ENCODE measurements at regions not wholly inside any gene's neighbourhood (a gene's known extent, or its start where the extent isn't known, plus 50 kb on each side); places are given as distances from the start of the nearest gene placed in this dataset.
"Not testable (repeated sequence)": the region's sequence is repeated elsewhere in the genome, so short reads cannot be mapped to it uniquely, and the experiment has no call there.

GRCh38 chr15:20248434-20248833 is 293.2 kb downstream of the GOLGA6L6 start:
- no CpG with 5 or more reads among the region's 4 CpGs for WGBS (ENCODE audit: extremely low coverage, insufficient coverage, low lambda C conversion rate)
- not testable (repeated sequence) for H3K27ac ChIP-seq (ENCODE audit: low read depth, low read length)

GRCh38 chr15:20247137-20247536 is 294.5 kb downstream of the GOLGA6L6 start:
- not testable (repeated sequence) for H3K27me3 ChIP-seq (ENCODE audit: insufficient read depth, low read length, poor library complexity); H3K79me1 ChIP-seq (ENCODE audit: low read length); H2BK120ac ChIP-seq (ENCODE audit: low read depth, low read length); H3K4me1 ChIP-seq (ENCODE audit: control insufficient read depth, low read depth, low read length); H2AK5ac ChIP-seq (ENCODE audit: low read length); H3K4me3 ChIP-seq (ENCODE audit: low read length); H3K9ac ChIP-seq (ENCODE audit: low read length); H3K36me3 ChIP-seq (ENCODE audit: control insufficient read depth, insufficient read depth, low read length); H3K23ac ChIP-seq (ENCODE audit: low read length); H3K79me2 ChIP-seq (ENCODE audit: control insufficient read depth, insufficient read depth, low read length); DNase-seq; H2BK5ac ChIP-seq (ENCODE audit: low read length); H3K56ac ChIP-seq (ENCODE audit: low read length); H3K18ac ChIP-seq (ENCODE audit: low read length); H3K27ac ChIP-seq (ENCODE audit: low read depth, low read length); H4K8ac ChIP-seq (ENCODE audit: low read depth, low read length); H2BK15ac ChIP-seq (replicated peaks; ENCODE audit: low read depth); H3K4me2 ChIP-seq (ENCODE audit: low read length); H4K5ac ChIP-seq (ENCODE audit: low read length); H3K4ac ChIP-seq (ENCODE audit: low read depth, low read length)
- WGBS (ENCODE audit: extremely low coverage, insufficient coverage, low lambda C conversion rate), result no CpG with 5 or more reads among the region's 6 CpGs

More at GRCh38 chr15:20248434-20248833, 293.2 kb downstream of the GOLGA6L6 start:
- H3K36me3 ChIP-seq (ENCODE audit: control insufficient read depth, insufficient read depth, low read length); H3K4me3 ChIP-seq (ENCODE audit: low read length); H4K5ac ChIP-seq (ENCODE audit: low read length); H2BK15ac ChIP-seq (replicated peaks; ENCODE audit: low read depth); H2BK5ac ChIP-seq (ENCODE audit: low read length); H2BK120ac ChIP-seq (ENCODE audit: low read depth, low read length); H3K79me2 ChIP-seq (ENCODE audit: control insufficient read depth, insufficient read depth, low read length); H3K56ac ChIP-seq (ENCODE audit: low read length); H3K4ac ChIP-seq (ENCODE audit: low read depth, low read length); H3K4me1 ChIP-seq (ENCODE audit: control insufficient read depth, low read depth, low read length); H3K4me2 ChIP-seq (ENCODE audit: low read length); H3K18ac ChIP-seq (ENCODE audit: low read length); H4K8ac ChIP-seq (ENCODE audit: low read depth, low read length); DNase-seq; H3K27me3 ChIP-seq (ENCODE audit: insufficient read depth, low read length, poor library complexity); H3K9ac ChIP-seq (ENCODE audit: low read length); H2AK5ac ChIP-seq (ENCODE audit: low read length); H3K79me1 ChIP-seq (ENCODE audit: low read length); H3K23ac ChIP-seq (ENCODE audit: low read length): not testable (repeated sequence)

GRCh38 chr15:20246624-20247023 is 295.0 kb downstream of the GOLGA6L6 start:
- H3K36me3 ChIP-seq (ENCODE audit: control insufficient read depth, insufficient read depth, low read length); H3K79me1 ChIP-seq (ENCODE audit: low read length); H4K5ac ChIP-seq (ENCODE audit: low read length); DNase-seq; H2BK120ac ChIP-seq (ENCODE audit: low read depth, low read length); H2AK5ac ChIP-seq (ENCODE audit: low read length); H3K23ac ChIP-seq (ENCODE audit: low read length); H2BK5ac ChIP-seq (ENCODE audit: low read length); H3K27ac ChIP-seq (ENCODE audit: low read depth, low read length); H3K56ac ChIP-seq (ENCODE audit: low read length); H2BK15ac ChIP-seq (replicated peaks; ENCODE audit: low read depth); H3K4me1 ChIP-seq (ENCODE audit: control insufficient read depth, low read depth, low read length); H3K4ac ChIP-seq (ENCODE audit: low read depth, low read length); H3K27me3 ChIP-seq (ENCODE audit: insufficient read depth, low read length, poor library complexity); H3K79me2 ChIP-seq (ENCODE audit: control insufficient read depth, insufficient read depth, low read length); H3K4me3 ChIP-seq (ENCODE audit: low read length); H3K9ac ChIP-seq (ENCODE audit: low read length); H3K18ac ChIP-seq (ENCODE audit: low read length); H4K8ac ChIP-seq (ENCODE audit: low read depth, low read length); H3K4me2 ChIP-seq (ENCODE audit: low read length): not testable (repeated sequence)
- no CpG with 5 or more reads among the region's 8 CpGs for whole genome bisulfite sequencing (ENCODE audit: extremely low coverage, insufficient coverage, low lambda C conversion rate)

GRCh38 chr15:20245856-20246255 is 295.7 kb downstream of the GOLGA6L6 start:
- not testable (repeated sequence) for H2BK5ac ChIP-seq (ENCODE audit: low read length); H4K8ac ChIP-seq (ENCODE audit: low read depth, low read length); H3K9ac ChIP-seq (ENCODE audit: low read length); H4K5ac ChIP-seq (ENCODE audit: low read length); DNase-seq; H3K4me3 ChIP-seq (ENCODE audit: low read length); H3K27me3 ChIP-seq (ENCODE audit: insufficient read depth, low read length, poor library complexity); H3K79me2 ChIP-seq (ENCODE audit: control insufficient read depth, insufficient read depth, low read length); H3K4me1 ChIP-seq (ENCODE audit: control insufficient read depth, low read depth, low read length); H3K4me2 ChIP-seq (ENCODE audit: low read length); H3K4ac ChIP-seq (ENCODE audit: low read depth, low read length); H3K23ac ChIP-seq (ENCODE audit: low read length); H2BK15ac ChIP-seq (replicated peaks; ENCODE audit: low read depth); H2AK5ac ChIP-seq (ENCODE audit: low read length); H3K56ac ChIP-seq (ENCODE audit: low read length); H3K79me1 ChIP-seq (ENCODE audit: low read length); H3K18ac ChIP-seq (ENCODE audit: low read length); H2BK120ac ChIP-seq (ENCODE audit: low read depth, low read length); H3K27ac ChIP-seq (ENCODE audit: low read depth, low read length); H3K36me3 ChIP-seq (ENCODE audit: control insufficient read depth, insufficient read depth, low read length)
- no CpG with 5 or more reads among the region's 3 CpGs for WGBS (ENCODE audit: extremely low coverage, insufficient coverage, low lambda C conversion rate)

- H3K23ac ChIP-seq (ENCODE audit: low read length); H3K79me2 ChIP-seq (ENCODE audit: control insufficient read depth, insufficient read depth, low read length); DNase-seq; H4K5ac ChIP-seq (ENCODE audit: low read length); H2AK5ac ChIP-seq (ENCODE audit: low read length); H2BK5ac ChIP-seq (ENCODE audit: low read length); H3K27ac ChIP-seq (ENCODE audit: low read depth, low read length); H3K27me3 ChIP-seq (ENCODE audit: insufficient read depth, low read length, poor library complexity); H3K4ac ChIP-seq (ENCODE audit: low read depth, low read length); H3K4me3 ChIP-seq (ENCODE audit: low read length); H3K56ac ChIP-seq (ENCODE audit: low read length); H3K4me1 ChIP-seq (ENCODE audit: control insufficient read depth, low read depth, low read length); H3K18ac ChIP-seq (ENCODE audit: low read length); H2BK15ac ChIP-seq (replicated peaks; ENCODE audit: low read depth); H3K4me2 ChIP-seq (ENCODE audit: low read length); H2BK120ac ChIP-seq (ENCODE audit: low read depth, low read length); H3K9ac ChIP-seq (ENCODE audit: low read length); H3K79me1 ChIP-seq (ENCODE audit: low read length); H4K8ac ChIP-seq (ENCODE audit: low read depth, low read length); H3K36me3 ChIP-seq (ENCODE audit: control insufficient read depth, insufficient read depth, low read length): not testable (repeated sequence)
- WGBS (ENCODE audit: extremely low coverage, insufficient coverage, low lambda C conversion rate), result no CpG with 5 or more reads among the region's 17 CpGs
These were observed 296.8 kb downstream of the GOLGA6L6 start for GRCh38 chr15:20244792-20245191.

GRCh38 chr15:20243486-20244240 is 297.9 kb downstream of the GOLGA6L6 start:
- H3K27me3 ChIP-seq (ENCODE audit: insufficient read depth, low read length, poor library complexity); H3K56ac ChIP-seq (ENCODE audit: low read length); H2BK15ac ChIP-seq (replicated peaks; ENCODE audit: low read depth); H3K79me1 ChIP-seq (ENCODE audit: low read length); H3K4me2 ChIP-seq (ENCODE audit: low read length); H3K36me3 ChIP-seq (ENCODE audit: control insufficient read depth, insufficient read depth, low read length); H2AK5ac ChIP-seq (ENCODE audit: low read length); H3K27ac ChIP-seq (ENCODE audit: low read depth, low read length); H4K8ac ChIP-seq (ENCODE audit: low read depth, low read length); H3K9ac ChIP-seq (ENCODE audit: low read length); H4K5ac ChIP-seq (ENCODE audit: low read length); H3K4me3 ChIP-seq (ENCODE audit: low read length); H3K4me1 ChIP-seq (ENCODE audit: control insufficient read depth, low read depth, low read length); H2BK5ac ChIP-seq (ENCODE audit: low read length); H2BK120ac ChIP-seq (ENCODE audit: low read depth, low read length); H3K23ac ChIP-seq (ENCODE audit: low read length); H3K79me2 ChIP-seq (ENCODE audit: control insufficient read depth, insufficient read depth, low read length); DNase-seq; H3K18ac ChIP-seq (ENCODE audit: low read length); H3K4ac ChIP-seq (ENCODE audit: low read depth, low read length): not testable (repeated sequence)
- WGBS (ENCODE audit: extremely low coverage, insufficient coverage, low lambda C conversion rate), result no CpG with 5 or more reads among the region's 12 CpGs

Data from mesendoderm (in vitro differentiated cells).